HG02852 (cell line): ENCODE measurements at regions not wholly inside any gene's neighbourhood (a gene's known extent, or its start where the extent isn't known, plus 50 kb on each side); places are given as distances from the start of the nearest gene placed in this dataset.
"Not testable (repeated sequence)": the region's sequence is repeated elsewhere in the genome, so short reads cannot be mapped to it uniquely, and the experiment has no call there.

Experiments
- ATAC-seq: cut with Tn5 transposase; IDR thresholded peaks from one replicate; pipeline ENCODE4 v1.9.1; 2021; ENCODE audit warnings: mild to moderate bottlenecking, moderate library complexity; ENCODE audit not compliant: unreplicated experiment

GRCh38 chr12:124126950-124127655 is 154.1 kb downstream of the ZNF664 start:
- peak; percentile 51 for ATAC-seq

DNA sequence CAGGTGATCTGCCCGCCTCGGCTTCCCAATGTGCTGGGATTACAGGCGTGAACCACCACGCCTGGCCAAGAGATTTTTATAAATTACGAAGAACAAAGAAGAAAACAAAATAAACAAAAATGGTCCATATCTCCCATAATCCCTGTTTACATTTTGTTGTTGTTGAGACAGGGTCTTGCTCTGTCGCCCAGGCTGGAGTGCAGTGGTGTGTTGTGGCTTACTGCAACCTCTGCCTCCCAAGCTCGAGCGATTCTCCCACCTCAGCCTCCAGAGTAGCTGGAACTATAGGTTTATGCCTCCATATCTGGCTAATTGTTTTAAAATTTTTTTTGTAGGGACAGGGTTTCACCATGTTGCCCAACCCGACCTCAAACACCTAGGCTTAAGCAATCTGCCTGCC is 156.1 kb downstream of the ZNF664 start:
- ATAC-seq, result no peak

DNA sequence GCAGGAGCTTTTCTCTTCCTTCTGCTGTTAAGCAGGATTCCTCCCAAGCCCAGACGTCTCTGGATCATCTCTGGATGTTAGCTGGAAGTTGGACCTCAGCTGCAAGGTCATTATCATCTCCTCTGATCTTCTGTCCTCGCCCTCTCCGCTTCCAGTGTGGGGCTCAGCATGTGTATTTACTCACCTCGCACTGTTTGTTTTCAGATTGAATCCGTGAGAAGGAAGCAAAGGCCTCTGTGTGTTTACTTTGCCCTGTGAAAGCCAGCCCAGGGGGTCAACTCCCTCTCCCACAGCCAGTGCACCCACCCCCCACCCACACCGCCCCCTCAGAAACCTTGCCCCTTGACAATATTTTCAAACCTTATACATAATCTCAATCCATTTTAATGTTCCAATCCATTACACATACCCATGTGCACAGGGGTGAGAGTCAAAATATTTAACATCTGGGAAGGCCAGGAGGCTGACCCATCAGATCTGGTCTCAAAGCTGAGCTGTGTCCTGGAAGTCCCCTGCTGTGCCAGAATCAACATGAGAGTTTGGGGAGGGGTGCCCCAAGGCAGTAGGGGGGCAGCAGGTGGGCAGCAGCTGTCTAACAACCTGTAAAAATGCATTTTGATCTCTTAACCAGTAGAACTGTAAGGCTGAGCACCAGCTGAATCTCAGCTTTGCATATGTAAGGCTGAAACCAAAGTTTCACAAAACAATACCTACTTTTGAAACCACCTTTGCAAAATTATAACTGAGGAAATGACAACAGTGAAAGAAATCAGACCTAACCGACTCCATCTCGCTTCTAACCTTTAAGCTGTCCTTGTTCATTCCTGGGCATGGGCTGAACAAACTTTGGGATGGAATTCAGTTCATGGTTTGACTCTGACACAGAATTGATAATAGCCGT is 157.9 kb downstream of the ZNF664 start:
- peak; percentile 71 for ATAC-seq

DNA sequence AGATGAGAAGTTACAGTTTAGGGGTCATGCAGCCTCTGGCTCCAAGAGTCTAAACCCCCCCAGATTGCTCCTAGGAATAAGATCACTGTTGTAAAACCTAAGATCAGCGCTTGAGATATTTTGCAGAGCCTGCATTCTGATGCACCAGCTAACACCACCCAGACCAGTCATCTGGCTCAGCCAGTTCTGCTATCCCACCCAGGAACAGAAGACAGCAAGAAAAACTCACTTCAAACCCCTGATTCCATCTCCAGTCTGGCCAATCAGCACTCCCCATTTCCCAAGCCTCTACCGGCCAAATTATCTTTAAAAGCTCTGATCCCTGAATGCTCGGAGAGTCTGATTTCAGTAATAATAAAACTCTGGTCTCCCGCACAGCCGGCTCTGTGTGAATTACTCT is 158.6 kb downstream of the ZNF664 start:
- ATAC-seq, result no peak

GRCh38 chr12:124132530-124132929 is 159.5 kb downstream of the ZNF664 start:
- ATAC-seq, result no peak

DNA sequence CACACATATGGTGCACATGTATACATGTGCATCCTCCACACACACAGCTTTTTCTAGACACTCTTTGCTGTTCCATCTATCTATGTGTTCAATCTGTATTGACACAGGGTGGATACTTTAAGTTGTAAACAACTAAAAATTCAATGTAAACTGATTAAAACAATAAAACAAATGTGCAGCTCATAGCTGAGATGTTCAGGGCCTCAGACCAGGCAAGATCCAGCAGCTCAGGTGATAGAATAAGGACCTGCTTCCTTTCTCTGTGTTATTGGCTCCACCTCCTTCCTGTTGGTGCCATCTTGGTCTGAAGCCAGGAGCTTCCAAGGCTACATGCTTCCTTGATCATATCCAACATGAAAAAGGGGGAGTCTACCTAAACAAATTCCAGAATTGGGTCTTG is 158.1 kb upstream of the RFLNA start:
- ATAC-seq, result no peak

DNA sequence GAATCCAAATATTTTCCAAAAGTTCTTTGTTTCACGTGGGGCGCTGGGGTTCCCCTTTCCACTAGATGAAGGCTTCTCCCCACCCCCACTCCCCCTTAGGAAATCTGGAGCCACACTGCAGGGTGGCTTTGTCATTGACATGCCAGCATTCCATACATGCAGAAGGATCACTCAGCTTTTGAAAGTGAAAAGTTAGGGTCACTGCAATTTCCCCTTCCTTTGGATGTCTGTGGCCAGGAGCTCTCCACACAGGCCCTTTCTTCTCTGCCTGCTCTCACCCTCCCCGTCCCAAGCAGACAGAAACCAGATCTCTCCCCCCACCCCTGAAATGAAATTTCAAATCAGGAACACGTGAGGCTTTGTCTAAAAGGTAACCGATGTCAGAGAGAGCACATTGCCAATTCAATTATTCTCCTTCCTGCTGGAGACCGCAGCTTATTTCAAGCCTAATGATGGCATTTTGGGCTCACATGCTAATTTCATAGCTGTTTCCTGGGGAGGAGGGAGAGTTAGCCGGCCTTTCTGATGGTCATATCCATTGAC is 153.9 kb upstream of the RFLNA start:
- ATAC-seq, result no peak

GRCh38 chr12:124141611-124142010 is 153.3 kb upstream of the RFLNA start:
- ATAC-seq, result not testable (repeated sequence)

DNA sequence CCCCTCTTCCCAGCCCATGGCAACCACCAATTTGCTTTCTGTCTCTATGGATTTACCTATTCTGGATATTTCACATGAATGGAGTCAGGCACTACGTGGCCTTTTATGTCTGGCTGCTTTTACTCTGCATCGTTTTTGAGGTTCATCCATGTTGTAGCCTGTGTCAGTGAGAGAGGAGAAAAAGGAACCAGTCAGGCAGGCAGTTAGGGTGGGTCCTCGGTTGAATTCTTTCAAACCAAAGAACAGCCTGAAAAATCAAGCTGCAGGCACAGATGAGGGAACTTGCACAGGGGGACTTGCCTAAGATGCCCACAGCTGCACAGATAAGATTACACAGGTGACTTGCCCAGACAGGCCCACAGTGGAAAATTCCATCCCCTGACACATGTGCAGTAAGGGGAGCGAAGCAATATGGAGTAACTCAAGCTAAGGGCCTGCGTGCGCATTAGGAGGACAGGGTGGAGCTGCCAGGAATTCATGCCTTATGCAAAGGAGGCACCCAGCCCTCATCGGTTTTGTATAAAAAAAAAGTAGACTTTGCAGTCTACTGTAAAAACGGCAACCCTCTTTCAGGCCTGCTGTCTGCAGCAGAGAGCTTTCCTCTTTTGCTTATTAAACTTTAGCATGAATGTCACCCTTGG is 152.4 kb upstream of the RFLNA start:
- no peak for ATAC-seq

DNA sequence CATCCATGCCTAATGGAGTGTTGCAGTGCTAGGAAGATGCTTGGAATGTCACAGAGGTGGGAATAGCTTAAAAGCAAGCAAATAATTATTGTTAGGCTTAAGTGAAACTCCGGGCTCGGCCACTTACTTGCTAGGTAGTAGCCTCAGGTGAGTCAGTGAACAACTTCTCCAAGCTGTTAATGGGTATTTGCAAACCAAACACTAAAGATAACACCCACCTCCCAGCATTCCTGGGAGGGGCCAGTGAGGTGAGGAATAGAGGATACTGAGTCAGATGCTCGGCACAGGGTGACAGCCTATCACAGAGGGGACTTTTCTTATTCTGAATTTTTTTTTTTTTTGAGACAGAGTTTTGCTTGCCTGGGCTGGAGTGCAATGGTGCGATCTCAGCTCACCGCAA is 151.2 kb upstream of the RFLNA start:
- no peak for ATAC-seq

GRCh38 chr12:124144531-124145194 is 150.2 kb upstream of the RFLNA start:
- no peak for ATAC-seq

- no peak for ATAC-seq
These were observed 147.9 kb upstream of the RFLNA start for GRCh38 chr12:124147027-124147426.

- peak; percentile 69 for ATAC-seq
These were observed 147.3 kb upstream of the RFLNA start for GRCh38 chr12:124147575-124147974.

- ATAC-seq, result no peak
These were observed 146.2 kb upstream of the RFLNA start for GRCh38 chr12:124148481-124149273.

GRCh38 chr12:124149287-124149686 is 145.6 kb upstream of the RFLNA start:
- ATAC-seq, result no peak

GRCh38 chr12:124150168-124150567 is 144.7 kb upstream of the RFLNA start:
- ATAC-seq, result no peak

GRCh38 chr12:124151583-124151982 is 143.3 kb upstream of the RFLNA start:
- ATAC-seq, result no peak

GRCh38 chr12:124152731-124153130 is 142.2 kb upstream of the RFLNA start:
- no peak for ATAC-seq

- no peak for ATAC-seq
These were observed 141.5 kb upstream of the RFLNA start for GRCh38 chr12:124153392-124153791.

DNA sequence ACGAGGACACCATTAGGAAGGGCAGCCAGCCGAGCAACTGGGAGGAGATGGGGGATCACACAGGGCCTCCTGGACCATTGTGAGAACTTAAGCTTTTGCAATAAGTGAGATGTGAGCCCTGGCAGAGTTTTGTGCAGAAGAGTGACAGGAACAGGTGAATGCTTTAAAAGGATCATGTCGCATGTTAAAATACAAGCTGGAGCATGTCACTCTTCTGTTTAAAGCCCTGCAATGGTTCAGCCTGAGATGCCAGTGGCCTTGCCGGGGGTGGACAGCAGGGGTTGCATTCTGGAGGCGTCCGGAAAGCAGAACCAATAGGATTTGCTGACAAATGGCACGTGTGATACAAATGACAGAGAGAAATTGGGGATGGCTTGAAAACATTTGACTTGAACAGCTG is 137.5 kb upstream of the RFLNA start:
- no peak for ATAC-seq
